ENCODE measurements at regions not wholly inside any gene's neighbourhood (a gene's known extent, or its start where the extent isn't known, plus 50 kb on each side); places are given as distances from the start of the nearest gene placed in this dataset.

DNA sequence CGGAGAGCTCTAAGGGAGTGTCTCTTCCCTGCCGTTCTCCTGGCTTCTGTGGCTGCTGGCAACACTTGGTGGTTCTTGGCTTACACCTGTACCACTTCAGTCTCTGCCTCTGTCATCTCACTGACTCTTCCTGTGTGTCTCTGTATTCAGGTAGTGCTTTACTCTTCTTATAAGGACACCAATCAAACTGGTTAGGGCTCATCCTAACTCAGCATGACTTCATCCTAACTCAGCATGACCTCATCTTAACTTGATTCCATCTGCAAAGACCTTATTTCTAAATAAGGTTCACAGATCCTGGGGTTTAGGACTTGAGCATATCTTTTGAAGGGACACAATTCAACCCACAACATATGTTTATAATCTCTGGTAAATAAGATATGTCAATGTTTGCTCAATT is 51.6 kb upstream of the DSEL start:
- no peaks in the 10 kb centered on the region for H3K27me3 Mint-ChIP-seq (ENCODE audit: low read depth)
- H3K36me3 Mint-ChIP-seq (ENCODE audit: low read depth): no peaks in the 10 kb centered on the region
- no peak for DNase-seq (ENCODE audit: low spot score)
- H3K4me1 Mint-ChIP-seq (ENCODE audit: low read depth): no peaks in the 10 kb centered on the region
- TF ChIP-seq, protein P1, sequence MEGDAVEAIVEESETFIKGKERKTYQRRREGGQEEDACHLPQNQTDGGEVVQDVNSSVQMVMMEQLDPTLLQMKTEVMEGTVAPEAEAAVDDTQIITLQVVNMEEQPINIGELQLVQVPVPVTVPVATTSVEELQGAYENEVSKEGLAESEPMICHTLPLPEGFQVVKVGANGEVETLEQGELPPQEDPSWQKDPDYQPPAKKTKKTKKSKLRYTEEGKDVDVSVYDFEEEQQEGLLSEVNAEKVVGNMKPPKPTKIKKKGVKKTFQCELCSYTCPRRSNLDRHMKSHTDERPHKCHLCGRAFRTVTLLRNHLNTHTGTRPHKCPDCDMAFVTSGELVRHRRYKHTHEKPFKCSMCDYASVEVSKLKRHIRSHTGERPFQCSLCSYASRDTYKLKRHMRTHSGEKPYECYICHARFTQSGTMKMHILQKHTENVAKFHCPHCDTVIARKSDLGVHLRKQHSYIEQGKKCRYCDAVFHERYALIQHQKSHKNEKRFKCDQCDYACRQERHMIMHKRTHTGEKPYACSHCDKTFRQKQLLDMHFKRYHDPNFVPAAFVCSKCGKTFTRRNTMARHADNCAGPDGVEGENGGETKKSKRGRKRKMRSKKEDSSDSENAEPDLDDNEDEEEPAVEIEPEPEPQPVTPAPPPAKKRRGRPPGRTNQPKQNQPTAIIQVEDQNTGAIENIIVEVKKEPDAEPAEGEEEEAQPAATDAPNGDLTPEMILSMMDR (IDR thresholded peaks at IDR 0.05): no peak
- H3K4me3 Mint-ChIP-seq (ENCODE audit: unreplicated experiment): no peak overlapping the region
- H3K27ac Mint-ChIP-seq (ENCODE audit: unreplicated experiment): no peak overlapping the region
- H3K9me3 Mint-ChIP-seq (ENCODE audit: low read depth): no peaks in the 10 kb centered on the region
